GM12864 (cell line): ENCODE measurements at regions not wholly inside any gene's neighbourhood (a gene's known extent, or its start where the extent isn't known, plus 50 kb on each side); places are given as distances from the start of the nearest gene placed in this dataset.

Source experiments
- DNase-seq: peaks from one replicate; pipeline ENCODE4 v3.0.0-alpha.2; 2011; ENCODE audit warnings: low read depth
- H3K4me3 ChIP-seq: 2 replicates; pipeline ENCODE4 v1.5.1; 2011; ENCODE audit warnings: mild to moderate bottlenecking, low read depth, low read length, control low read depth
- CTCF ChIP-seq: IDR thresholded peaks from 2 replicates; pipeline ENCODE4 v1.5.1; 2011; ENCODE audit warnings: low read depth, mild to moderate bottlenecking, moderate library complexity, low read length, control low read depth, inconsistent platforms; ENCODE audit errors: missing control alignments

GRCh38 chr7:25906003-25906402, 246.0 kb upstream of the NFE2L3 start:
- no peak overlapping the region for H3K4me3 ChIP-seq
- DNase-seq: no peak
- no peak for TF ChIP-seq CTCF

- no peak overlapping the region for H3K4me3 ChIP-seq
- no peak for TF ChIP-seq CTCF
- DNase-seq: no peak
These were observed 245.2 kb upstream of the NFE2L3 start for GRCh38 chr7:25906760-25907159.

- no peak for TF ChIP-seq CTCF
- no peak for DNase-seq
- H3K4me3 ChIP-seq: no peak overlapping the region
These were observed 244.8 kb upstream of the NFE2L3 start for GRCh38 chr7:25907214-25907613.

- no peak for TF ChIP-seq CTCF
- DNase-seq: no peak
- H3K4me3 ChIP-seq: no peak overlapping the region
These were observed 244.3 kb upstream of the NFE2L3 start for GRCh38 chr7:25907731-25908130.

GRCh38 chr7:25908154-25908949, 243.6 kb upstream of the NFE2L3 start:
- H3K4me3 ChIP-seq: no peak overlapping the region
- no peak for TF ChIP-seq CTCF
- DNase-seq: no peak

- DNase-seq: no peak
- TF ChIP-seq CTCF: no peak
These were observed 240.0 kb upstream of the NFE2L3 start for GRCh38 chr7:25911738-25912607.

More at GRCh38 chr7:25911738-25912607, 240.0 kb upstream of the NFE2L3 start:
- H3K4me3 ChIP-seq: no peak overlapping the region
